VCaP (cell line): ENCODE measurements at regions not wholly inside any gene's neighbourhood (a gene's known extent, or its start where the extent isn't known, plus 50 kb on each side); places are given as distances from the start of the nearest gene placed in this dataset.

Experiments
- H3K27ac ChIP-seq: fragments of 450-650 bp; 2 replicates; pipeline ENCODE4 v1.5.1; 2017
- TF ChIP-seq, protein P1 (sequence below): fragments of 450-650 bp; conservative IDR thresholded peaks from 2 replicates; pipeline ENCODE4 v1.5.1; 2017; ENCODE audit warnings: mild to moderate bottlenecking, moderate library complexity

DNA sequence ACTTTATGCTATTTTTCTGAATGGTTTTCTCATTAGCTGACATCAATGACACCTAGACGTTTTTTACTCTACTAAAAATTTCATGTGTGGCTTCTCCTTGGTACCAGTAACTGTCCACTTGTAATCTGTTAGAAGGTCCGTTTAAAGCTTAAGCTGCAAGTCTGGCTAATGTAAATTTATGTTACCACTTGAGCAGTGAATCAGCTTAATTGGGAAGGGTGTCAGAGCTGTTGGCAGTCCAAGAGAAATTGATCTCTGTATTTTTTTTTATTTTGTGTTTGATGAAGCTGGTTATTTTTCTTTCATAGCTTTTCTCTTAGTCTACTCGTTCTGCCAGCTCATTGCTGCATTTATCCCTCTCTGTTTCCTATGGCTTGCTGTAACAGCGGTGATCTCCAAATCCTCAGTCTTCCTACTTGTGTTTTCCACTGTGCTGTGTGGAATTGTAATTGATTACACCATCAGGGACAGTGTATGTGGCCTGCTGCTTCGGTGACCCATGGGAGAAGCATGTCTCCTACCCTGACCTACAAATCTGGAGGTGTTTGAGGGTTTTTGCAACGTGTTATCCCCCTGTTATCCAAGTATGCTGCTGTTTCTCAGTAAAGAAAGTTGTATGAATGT is 724.2 kb upstream of the REG3G start:
- no peak overlapping the region for H3K27ac ChIP-seq
- TF ChIP-seq, protein P1, sequence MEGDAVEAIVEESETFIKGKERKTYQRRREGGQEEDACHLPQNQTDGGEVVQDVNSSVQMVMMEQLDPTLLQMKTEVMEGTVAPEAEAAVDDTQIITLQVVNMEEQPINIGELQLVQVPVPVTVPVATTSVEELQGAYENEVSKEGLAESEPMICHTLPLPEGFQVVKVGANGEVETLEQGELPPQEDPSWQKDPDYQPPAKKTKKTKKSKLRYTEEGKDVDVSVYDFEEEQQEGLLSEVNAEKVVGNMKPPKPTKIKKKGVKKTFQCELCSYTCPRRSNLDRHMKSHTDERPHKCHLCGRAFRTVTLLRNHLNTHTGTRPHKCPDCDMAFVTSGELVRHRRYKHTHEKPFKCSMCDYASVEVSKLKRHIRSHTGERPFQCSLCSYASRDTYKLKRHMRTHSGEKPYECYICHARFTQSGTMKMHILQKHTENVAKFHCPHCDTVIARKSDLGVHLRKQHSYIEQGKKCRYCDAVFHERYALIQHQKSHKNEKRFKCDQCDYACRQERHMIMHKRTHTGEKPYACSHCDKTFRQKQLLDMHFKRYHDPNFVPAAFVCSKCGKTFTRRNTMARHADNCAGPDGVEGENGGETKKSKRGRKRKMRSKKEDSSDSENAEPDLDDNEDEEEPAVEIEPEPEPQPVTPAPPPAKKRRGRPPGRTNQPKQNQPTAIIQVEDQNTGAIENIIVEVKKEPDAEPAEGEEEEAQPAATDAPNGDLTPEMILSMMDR = no peak

DNA sequence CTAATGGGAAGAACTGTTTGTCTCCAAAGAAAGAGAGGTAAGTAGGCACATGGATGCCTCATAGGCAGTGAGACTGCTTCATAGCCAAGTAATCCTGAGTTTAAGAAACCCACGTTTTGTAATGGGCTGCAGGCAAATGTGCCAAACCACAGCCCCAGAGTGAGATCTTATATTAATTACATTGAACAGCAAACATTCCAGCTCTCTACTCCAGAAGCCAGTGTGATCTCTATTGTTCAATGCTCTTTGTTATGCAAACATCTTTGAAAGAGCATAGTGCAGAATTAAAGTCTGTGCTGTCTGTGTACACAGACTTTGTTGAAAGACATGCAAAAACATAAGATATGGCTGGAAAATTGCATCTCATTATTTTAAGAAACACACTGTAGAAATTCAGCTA is 720.8 kb upstream of the REG3G start:
- no peak overlapping the region for H3K27ac ChIP-seq
- TF ChIP-seq, protein P1 = no peak

DNA sequence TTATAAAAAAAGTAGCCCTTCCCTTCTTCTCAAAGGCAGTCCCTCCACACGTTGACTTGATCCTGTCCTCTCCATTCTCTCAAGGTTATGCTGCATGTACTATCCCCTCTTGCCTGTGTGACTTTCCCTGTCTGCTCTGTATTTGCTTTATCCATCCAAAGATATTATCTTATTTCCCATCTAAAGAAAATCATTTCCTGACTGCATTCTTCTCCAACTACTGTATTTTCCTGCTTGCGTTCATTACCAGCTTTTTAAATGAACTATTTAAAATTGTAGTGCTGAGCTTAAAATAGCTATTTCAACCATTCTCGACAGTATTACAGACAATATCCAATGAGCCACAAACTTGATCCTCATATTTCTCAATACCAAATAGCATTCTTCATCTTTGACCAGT is 716.0 kb upstream of the REG3G start:
- TF ChIP-seq, protein P1 = no peak
- no peak overlapping the region for H3K27ac ChIP-seq

DNA sequence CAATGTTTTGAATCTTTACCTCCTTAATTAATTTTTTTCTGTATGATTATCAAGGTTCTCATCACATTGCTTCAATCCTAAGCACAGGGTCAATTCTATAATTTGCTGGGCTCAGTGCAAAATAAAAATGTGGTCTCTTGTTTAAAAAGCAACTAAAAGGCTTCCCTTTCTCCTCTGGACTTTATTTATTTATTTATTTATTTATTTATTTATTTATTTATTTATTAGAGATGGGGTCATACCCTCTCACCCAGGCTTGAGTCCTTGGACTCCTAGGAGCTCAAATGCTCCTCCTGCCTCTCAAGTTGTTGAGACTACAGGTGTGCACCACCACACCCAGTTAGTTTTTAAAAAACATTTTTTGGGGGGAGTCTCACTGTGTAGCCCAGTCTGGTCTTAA is 710.1 kb upstream of the REG3G start:
- H3K27ac ChIP-seq = no peak overlapping the region
- TF ChIP-seq, protein P1 = no peak

DNA sequence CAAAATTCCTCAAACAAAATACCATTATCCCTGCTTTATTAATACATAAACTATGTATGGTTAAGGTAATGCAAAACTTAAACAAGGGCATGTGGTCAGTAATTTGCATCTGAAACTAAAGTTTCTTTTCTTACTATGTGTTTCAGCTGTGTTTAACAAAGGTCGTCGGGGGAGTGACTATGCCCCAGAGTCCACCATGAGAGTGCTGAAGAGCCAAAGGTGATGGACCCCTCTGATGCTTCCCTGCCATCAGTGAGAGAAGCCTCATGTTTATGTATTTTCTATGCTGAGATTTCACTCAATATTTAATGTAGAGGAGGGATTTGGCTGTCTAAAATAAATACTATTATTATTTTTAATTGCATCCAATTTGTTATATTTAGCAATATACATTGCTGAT is 707.2 kb upstream of the REG3G start:
- TF ChIP-seq, protein P1 = no peak
- H3K27ac ChIP-seq = no peak overlapping the region

DNA sequence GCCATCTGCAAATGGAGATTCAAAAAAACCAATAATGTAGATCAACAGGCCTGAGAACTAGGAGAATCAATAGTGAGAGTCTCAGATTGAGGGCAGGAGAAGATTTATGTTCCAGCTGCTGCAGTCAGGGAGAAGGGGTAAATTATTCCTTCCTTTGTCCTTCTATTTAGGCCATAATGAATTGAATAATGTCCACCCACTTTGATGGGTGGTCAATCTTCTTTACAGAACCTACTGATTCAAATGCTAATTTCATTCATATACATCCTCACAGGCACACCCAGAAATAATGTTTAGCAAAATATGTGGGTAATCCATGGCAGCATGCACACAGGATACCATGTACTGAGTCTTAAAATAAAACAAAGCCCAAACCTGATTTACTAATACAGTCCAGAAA is 695.3 kb upstream of the REG3G start:
- no peak overlapping the region for H3K27ac ChIP-seq
- TF ChIP-seq, protein P1 = no peak

DNA sequence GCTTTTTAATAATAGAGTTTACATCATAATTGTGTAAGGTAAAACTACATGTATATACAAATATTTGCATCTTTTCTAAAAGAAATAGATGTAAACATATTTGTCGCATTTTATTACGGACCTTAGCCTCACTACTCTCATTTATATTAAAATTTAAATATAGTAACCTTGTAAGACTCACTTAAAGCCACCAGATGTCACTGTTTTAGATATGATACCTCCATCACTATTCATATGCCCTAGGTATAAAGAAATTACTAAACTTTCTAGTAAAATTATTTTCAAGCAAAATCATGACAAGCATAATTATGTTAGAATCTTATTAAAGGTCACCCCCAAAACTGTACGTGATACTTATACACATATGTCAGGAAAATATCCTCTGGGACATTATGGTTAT is 674.3 kb upstream of the REG3G start:
- no peak overlapping the region for H3K27ac ChIP-seq
- TF ChIP-seq, protein P1 = peak; percentile 73
